GM19452 (cell line): ENCODE measurements at regions not wholly inside any gene's neighbourhood (a gene's known extent, or its start where the extent isn't known, plus 50 kb on each side); places are given as distances from the start of the nearest gene placed in this dataset.

ENCODE experiments used
- ATAC-seq: cut with Tn5 transposase; IDR thresholded peaks from one replicate; pipeline ENCODE4 v1.9.1; 2021; ENCODE audit not compliant: unreplicated experiment

- no peak for ATAC-seq
These were observed 105.0 kb downstream of the ACER2 start for GRCh38 chr9:19513671-19514275.

GRCh38 chr9:19512103-19512832 lies 103.5 kb downstream of the ACER2 start:
- ATAC-seq = no peak

GRCh38 chr9:19511694-19512093 lies 102.9 kb downstream of the ACER2 start:
- no peak for ATAC-seq

GRCh38 chr9:19510907-19511306 lies 102.1 kb downstream of the ACER2 start:
- no peak for ATAC-seq
